Glomerular visceral epithelial cell (primary cell): ENCODE measurements at regions not wholly inside any gene's neighbourhood (a gene's known extent, or its start where the extent isn't known, plus 50 kb on each side); places are given as distances from the start of the nearest gene placed in this dataset.

Source experiments
- DNase-seq: peaks from one replicate; pipeline ENCODE4 v3.0.0-alpha.2; 2016; ENCODE audit errors: extremely low spot score

- no peak for DNase-seq
Measured at GRCh38 chr1:55987491-55988249, 591.7 kb downstream of the PLPP3 start.

GRCh38 chr1:55986003-55986402, 593.4 kb downstream of the PLPP3 start:
- DNase-seq = no peak

- DNase-seq = no peak
Measured at GRCh38 chr1:55981010-55981650, 598.2 kb downstream of the PLPP3 start.

GRCh38 chr1:55980582-55980981, 598.8 kb downstream of the PLPP3 start:
- DNase-seq = no peak

GRCh38 chr1:55974714-55975441, 604.5 kb downstream of the PLPP3 start:
- no peak for DNase-seq

GRCh38 chr1:55970526-55971110, 608.7 kb downstream of the PLPP3 start:
- DNase-seq = no peak

GRCh38 chr1:55969322-55969721, 610.0 kb downstream of the PLPP3 start:
- no peak for DNase-seq

- DNase-seq = no peak
Measured at GRCh38 chr1:55968661-55969060, 610.7 kb downstream of the PLPP3 start.

GRCh38 chr1:55965981-55966461, 613.3 kb downstream of the PLPP3 start:
- DNase-seq = peak; percentile 81

GRCh38 chr1:55962472-55962871, 616.9 kb downstream of the PLPP3 start:
- no peak for DNase-seq

GRCh38 chr1:55959136-55959548, 620.2 kb downstream of the PLPP3 start:
- DNase-seq = no peak

- DNase-seq = no peak
Measured at GRCh38 chr1:55958498-55958897, 620.9 kb downstream of the PLPP3 start.

GRCh38 chr1:55957276-55957675, 622.1 kb downstream of the PLPP3 start:
- no peak for DNase-seq

- peak; percentile 75 for DNase-seq
Measured at GRCh38 chr1:55955016-55955621, 624.2 kb downstream of the PLPP3 start.

- no peak for DNase-seq
Measured at GRCh38 chr1:55951291-55951690, 628.1 kb downstream of the PLPP3 start.

GRCh38 chr1:55947446-55947845, 631.9 kb downstream of the PLPP3 start:
- no peak for DNase-seq

GRCh38 chr1:55943721-55944435, 635.5 kb downstream of the PLPP3 start:
- DNase-seq = no peak

GRCh38 chr1:55943012-55943411, 636.4 kb downstream of the PLPP3 start:
- DNase-seq = no peak

- DNase-seq = no peak
Measured at GRCh38 chr1:55939866-55940265, 639.5 kb downstream of the PLPP3 start.

GRCh38 chr1:55938861-55939260, 640.5 kb downstream of the PLPP3 start:
- no peak for DNase-seq

GRCh38 chr1:55938376-55938850, 641.0 kb downstream of the PLPP3 start:
- DNase-seq = peak; percentile 40
